Thymus (tissue), 11 donors: ENCODE measurements at regions not wholly inside any gene's neighbourhood (a gene's known extent, or its start where the extent isn't known, plus 50 kb on each side); places are given as distances from the start of the nearest gene placed in this dataset.

ENCODE experiments used
- DNase-seq, 9 donors: peaks; one replicate each; pipeline ENCODE4 v3.0.0-alpha.2; 2013; ENCODE audit warnings: low spot score in 9 of 9, low read depth in 6 of 9, missing footprints in 1 of 9
- H3K27ac ChIP-seq, 2 donors: one replicate each; pipeline ENCODE4 v1.5.1; 2013; ENCODE audit warnings: control low read depth in 1 of 2, low read depth in 1 of 2, low read length in 1 of 2, mild to moderate bottlenecking in 1 of 2, moderate library complexity in 1 of 2
- H3K27me3 ChIP-seq, 2 donors: one replicate each; pipeline ENCODE4 v1.5.1; 2013; ENCODE audit warnings: low read length in 1 of 2; ENCODE audit not compliant: control insufficient read depth in 2 of 2, insufficient read depth in 1 of 2
- H3K36me3 ChIP-seq, 2 donors: one replicate each; pipeline ENCODE4 v1.5.1; 2013; ENCODE audit warnings: low read length in 1 of 2, mild to moderate bottlenecking in 1 of 2, moderate library complexity in 1 of 2; ENCODE audit not compliant: control insufficient read depth in 2 of 2, insufficient read depth in 2 of 2
- H3K4me1 ChIP-seq, 2 donors: one replicate each; pipeline ENCODE4 v1.5.1; 2013; ENCODE audit warnings: low read length in 2 of 2; ENCODE audit not compliant: control insufficient read depth in 2 of 2, insufficient read depth in 2 of 2
- H3K4me3 ChIP-seq, 2 donors: one replicate each; pipeline ENCODE4 v1.5.1; 2013; ENCODE audit warnings: low read length in 2 of 2, control low read depth in 1 of 2, mild to moderate bottlenecking in 1 of 2
- H3K9me3 ChIP-seq, 2 donors: one replicate each; pipeline ENCODE4 v1.5.1; 2013; ENCODE audit warnings: low read length in 1 of 2, mild to moderate bottlenecking in 1 of 2; ENCODE audit not compliant: control insufficient read depth in 2 of 2, insufficient read depth in 1 of 2
- WGBS: extraction: QIAGEN DNeasy Blood & Tissue Kit; methylation state at CpG from one replicate; pipeline ENCODE4 v1.1.7; 2013; 5-methylcytosine and 5-hydroxymethylcytosine counted together
- donor health status: healthy.

DNA sequence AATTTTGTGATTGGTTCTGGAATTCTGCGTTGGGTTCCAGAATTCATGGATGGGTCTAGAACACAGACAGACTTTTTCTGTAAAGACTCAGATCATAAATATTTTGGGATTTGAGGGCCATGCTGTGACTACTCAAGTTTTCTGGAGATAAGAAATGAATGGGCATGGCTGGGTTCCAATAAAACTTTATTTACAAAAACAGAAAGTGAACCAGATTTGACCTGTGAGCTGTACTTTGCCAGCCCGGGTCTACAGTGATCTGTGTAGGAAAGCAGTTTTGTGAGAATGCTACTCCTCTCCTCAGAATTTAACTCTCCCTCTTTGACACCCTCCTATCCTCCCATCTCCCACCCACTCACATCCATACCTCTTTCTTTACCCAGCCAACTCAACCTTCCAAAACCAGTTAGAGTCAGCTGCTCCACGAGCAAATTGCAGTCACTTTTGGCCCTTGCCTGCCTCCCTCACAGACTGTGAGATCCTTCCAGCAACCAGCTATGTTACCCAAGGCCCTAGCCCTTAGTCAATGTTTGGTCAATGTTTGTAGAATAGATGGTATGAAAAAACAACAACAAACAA, 312.8 kb upstream of the ZMIZ1 start:
- H3K27me3 ChIP-seq: peaks cover 2 to 32% of the 10 kb centered on the region in 2 donors
- peaks cover 0 to 18% of the 10 kb centered on the region in 2 donors for H3K4me1 ChIP-seq
- no peaks in the 10 kb centered on the region for H3K36me3 ChIP-seq
- H3K27ac ChIP-seq: no peak overlapping the region
- 95% methylated on average over 3 of the region's 3 CpGs for WGBS
- peaks cover 0 to 3% of the 10 kb centered on the region in 2 donors for H3K9me3 ChIP-seq
- H3K4me3 ChIP-seq: no peak overlapping the region
- no peak for DNase-seq

DNA sequence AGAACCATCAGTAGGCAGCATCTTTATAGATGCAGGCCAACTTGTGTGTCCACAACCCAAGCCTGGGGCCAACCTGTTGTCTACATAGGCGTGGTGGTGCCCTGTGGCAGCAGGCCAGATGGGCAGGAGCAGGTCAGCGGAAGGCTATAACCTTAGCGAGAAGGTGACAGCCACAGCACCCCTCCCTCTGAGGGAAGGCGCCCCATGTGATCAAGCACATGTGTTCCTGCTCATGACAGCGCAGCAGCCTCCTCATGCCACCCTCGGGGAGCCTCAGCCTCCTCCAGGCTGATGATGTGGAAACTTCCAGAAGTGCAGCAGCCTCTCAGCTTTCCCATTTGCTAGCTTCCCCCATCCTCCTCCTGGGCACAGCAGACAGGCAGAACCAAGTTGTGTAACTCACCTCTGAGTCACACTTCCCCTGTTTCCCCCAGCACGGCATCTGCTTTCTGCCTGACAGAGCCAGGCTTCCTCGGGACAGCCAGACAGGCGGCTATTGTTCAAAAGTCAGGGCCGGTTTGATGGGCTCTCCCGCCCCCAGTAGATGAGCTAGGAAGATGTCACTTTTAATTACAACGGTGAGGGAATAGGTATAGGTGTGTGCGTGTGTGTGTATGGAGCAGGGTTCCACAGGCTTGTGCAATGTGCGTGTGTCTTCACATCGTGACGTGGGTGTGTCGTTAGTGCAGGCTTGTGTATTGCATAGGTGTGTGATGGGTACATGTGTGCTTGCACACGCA, 312.0 kb upstream of the ZMIZ1 start:
- H3K27ac ChIP-seq: no peak overlapping the region
- H3K36me3 ChIP-seq: no peaks in the 10 kb centered on the region
- H3K9me3 ChIP-seq: peaks cover 0 to 3% of the 10 kb centered on the region in 2 donors
- H3K4me1 ChIP-seq: peaks cover 0 to 18% of the 10 kb centered on the region in 2 donors
- WGBS: 56% methylated on average over 18 of the region's 18 CpGs
- no peak overlapping the region for H3K4me3 ChIP-seq
- peak in 1 of 9 donors; percentile 30 for DNase-seq
- H3K27me3 ChIP-seq: peaks cover 2 to 30% of the 10 kb centered on the region in 2 donors

DNA sequence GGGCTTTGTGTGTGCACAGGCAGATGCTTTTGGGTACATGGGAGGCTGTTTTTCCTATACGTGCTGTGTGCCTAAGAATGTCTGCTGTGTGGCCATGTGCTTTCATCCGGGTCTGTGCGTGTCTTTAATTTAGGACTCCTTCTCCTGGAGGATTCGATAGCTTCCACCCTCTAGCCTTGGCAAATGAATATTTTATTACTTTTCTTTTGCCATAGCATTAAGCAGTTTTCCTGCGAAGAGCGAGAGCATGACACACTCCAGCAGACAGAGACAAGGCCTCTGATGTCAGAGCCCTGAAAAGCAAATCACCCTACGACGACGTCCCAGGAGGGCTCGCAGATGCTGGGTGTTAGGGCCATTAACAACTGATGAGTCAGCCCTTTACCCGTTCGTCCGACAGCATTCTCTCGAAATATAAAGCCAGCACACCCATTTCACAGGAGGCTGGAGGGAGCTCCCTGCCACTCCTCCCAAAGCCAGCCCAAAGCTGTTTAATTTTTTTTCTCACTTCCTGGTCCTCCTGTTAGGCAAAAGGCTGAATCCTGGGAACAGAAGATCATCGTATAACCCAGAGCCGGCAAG, 311.3 kb upstream of the ZMIZ1 start:
- WGBS: 97% methylated on average over 16 of the region's 16 CpGs
- DNase-seq: no peak
- H3K36me3 ChIP-seq: no peaks in the 10 kb centered on the region
- peaks cover 0 to 18% of the 10 kb centered on the region in 2 donors for H3K4me1 ChIP-seq
- H3K27me3 ChIP-seq: peaks cover 2 to 29% of the 10 kb centered on the region in 2 donors
- H3K9me3 ChIP-seq: peaks cover 0 to 3% of the 10 kb centered on the region in 2 donors
- no peak overlapping the region for H3K4me3 ChIP-seq
- no peak overlapping the region for H3K27ac ChIP-seq

DNA sequence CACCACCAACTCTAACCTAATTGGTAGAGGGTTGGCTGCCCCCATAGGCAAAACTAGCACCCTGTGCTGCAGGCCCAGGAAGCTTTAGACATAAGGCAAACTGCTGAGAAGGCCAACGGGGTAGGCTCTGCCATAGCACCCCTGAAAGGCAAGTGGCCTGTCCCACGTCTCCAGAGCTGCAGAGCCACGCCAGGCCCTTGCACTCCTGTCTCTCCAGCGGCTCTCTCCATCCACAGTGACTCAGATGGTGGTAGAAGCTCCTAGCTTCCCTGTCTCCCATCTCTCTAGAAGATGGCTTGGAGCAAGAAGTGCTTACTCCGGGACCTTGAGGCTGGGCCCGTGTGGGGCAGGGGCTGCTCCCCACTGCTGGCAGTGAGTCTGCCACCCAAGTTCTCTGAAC, 310.6 kb upstream of the ZMIZ1 start:
- DNase-seq: no peak
- Histone ChIP-seq H3K4me1 (peaks cover 0 to 18% of the 10 kb centered on the region in 2 donors), H3K27me3 (peaks cover 2 to 25% of the 10 kb centered on the region in 2 donors), H3K27ac (no peak overlapping the region), H3K36me3 (no peaks in the 10 kb centered on the region), H3K4me3 (no peak overlapping the region), H3K9me3 (peaks cover 0 to 3% of the 10 kb centered on the region in 2 donors)
- WGBS: 95% methylated on average over 6 of the region's 6 CpGs

GRCh38 chr10:78759456-78760120, 309.2 kb upstream of the ZMIZ1 start:
- no peaks in the 10 kb centered on the region for H3K36me3 ChIP-seq
- peaks cover 0 to 23% of the 10 kb centered on the region in 2 donors for H3K4me1 ChIP-seq
- no peak overlapping the region for H3K27ac ChIP-seq
- no peak overlapping the region for H3K4me3 ChIP-seq
- 95% methylated on average over 5 of the region's 5 CpGs for WGBS
- peaks cover 0 to 12% of the 10 kb centered on the region in 2 donors for H3K27me3 ChIP-seq
- no peak for DNase-seq
- H3K9me3 ChIP-seq: peaks cover 0 to 3% of the 10 kb centered on the region in 2 donors

DNA sequence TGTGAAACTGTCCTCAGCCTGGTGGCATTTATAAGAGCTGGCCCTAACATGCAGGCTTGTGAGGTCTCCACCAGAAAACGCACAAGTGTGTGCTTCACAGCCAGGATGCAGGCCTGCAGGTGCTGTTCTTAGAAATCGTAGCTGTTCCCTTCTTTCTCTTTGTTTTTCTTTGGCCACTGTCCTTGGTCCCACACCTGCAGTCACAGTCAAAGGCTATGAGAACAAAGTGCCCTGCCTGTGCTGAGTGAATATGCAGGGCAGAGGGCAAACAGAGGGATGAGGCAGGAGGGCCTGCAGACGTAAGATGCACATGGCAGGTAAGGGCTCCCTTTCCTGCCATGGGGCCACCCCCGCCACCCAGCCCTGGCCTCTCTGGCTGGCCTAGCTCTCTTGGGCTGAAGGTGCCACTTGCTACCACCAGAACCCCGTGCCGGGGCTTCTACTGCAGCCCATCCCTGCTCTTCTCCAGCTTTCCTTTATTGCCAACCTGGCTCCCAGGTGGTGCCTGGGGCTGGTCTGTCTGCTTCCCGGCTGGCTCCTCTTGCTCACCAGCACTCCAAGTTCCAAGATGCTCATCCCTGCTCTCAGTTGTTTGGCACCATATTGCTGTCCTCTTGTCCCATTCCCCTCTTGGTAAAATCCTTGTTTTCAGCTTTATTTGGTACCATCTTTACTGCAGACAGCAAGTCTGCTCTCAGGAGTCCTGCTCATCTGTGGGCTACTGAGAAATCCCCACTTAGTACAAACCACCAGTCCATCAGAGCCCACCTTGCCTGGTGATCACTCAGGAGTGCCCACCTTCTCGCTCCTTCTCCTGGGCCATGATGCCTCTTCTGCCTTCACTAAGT, 308.1 kb upstream of the ZMIZ1 start:
- WGBS: 72% methylated on average over 8 of the region's 8 CpGs
- H3K36me3 ChIP-seq: no peaks in the 10 kb centered on the region
- peak in 1 of 9 donors; percentile 17 for DNase-seq

DNA sequence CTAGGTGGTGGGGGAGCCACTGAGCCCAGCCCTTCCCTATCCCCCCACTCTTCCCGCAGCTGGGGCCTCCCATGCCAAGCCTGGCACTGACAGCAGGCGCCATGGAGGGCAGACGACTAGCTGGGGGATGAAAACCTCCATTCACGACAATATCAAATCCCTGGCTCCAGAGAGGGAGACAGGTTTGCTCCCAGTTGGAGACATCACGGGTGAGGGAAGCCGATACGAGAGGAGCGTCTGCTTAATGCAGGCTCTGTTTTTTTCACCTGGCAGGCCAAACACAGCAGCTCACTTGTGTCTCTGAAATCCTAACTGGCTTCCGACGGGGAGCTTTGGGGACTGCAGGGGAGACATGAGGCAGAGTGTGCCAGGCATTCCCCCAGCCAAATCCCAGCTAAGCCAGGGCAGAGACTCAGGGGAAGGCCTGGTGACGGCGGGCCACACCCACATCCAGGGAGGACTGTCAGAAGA, 307.4 kb upstream of the ZMIZ1 start:
- H3K27me3 ChIP-seq: peaks cover 0 to 3% of the 10 kb centered on the region in 2 donors
- no peak overlapping the region for H3K4me3 ChIP-seq
- H3K27ac ChIP-seq: no peak overlapping the region
- H3K36me3 ChIP-seq: no peaks in the 10 kb centered on the region
- peaks cover 0 to 23% of the 10 kb centered on the region in 2 donors for H3K4me1 ChIP-seq
- WGBS: 95% methylated on average over 12 of the region's 12 CpGs
- DNase-seq: no peak
- H3K9me3 ChIP-seq: peaks cover 0 to 3% of the 10 kb centered on the region in 2 donors

More for the DNA sequence above, 308.1 kb upstream of the ZMIZ1 start:
- no peak overlapping the region for H3K4me3 ChIP-seq
- H3K4me1 ChIP-seq: peaks cover 0 to 26% of the 10 kb centered on the region in 2 donors
- H3K9me3 ChIP-seq: peaks cover 0 to 3% of the 10 kb centered on the region in 2 donors
- H3K27me3 ChIP-seq: peaks cover 0 to 5% of the 10 kb centered on the region in 2 donors
- no peak overlapping the region for H3K27ac ChIP-seq

DNA sequence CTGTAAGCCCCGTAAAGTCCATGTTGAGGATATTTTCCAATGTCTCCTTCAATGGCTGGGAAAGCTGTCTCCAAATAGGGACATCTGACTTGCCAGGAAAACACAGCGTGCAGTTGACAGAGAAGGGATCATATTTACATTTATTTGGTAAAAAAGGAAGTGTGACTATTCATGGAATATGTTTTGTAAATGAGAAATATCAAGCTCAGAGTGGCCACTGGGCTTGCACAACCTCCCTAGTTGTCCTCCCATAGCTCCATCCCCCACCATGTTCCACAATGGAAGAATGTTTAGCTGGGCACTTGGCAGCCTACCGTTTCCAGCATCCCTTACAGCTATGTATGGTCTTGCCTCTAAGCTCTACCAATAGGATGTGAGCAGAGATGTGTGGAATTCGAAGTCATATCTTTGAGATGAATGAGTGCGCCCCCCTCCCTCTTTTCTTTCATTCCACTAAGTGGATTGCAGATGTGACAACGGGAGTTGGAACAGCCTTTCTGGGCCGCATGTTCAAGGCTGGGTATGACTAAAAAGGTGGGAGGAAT, 306.6 kb upstream of the ZMIZ1 start:
- DNase-seq: no peak
- WGBS: 96% methylated on average over 7 of the region's 7 CpGs

More for the DNA sequence above, 306.6 kb upstream of the ZMIZ1 start:
- no peaks in the 10 kb centered on the region for H3K9me3 ChIP-seq
- no peaks in the 10 kb centered on the region for H3K27me3 ChIP-seq
- H3K4me1 ChIP-seq: peaks cover 0 to 17% of the 10 kb centered on the region in 2 donors
- no peak overlapping the region for H3K4me3 ChIP-seq
- H3K27ac ChIP-seq: no peak overlapping the region
- H3K36me3 ChIP-seq: no peaks in the 10 kb centered on the region
